Neural cell (in vitro differentiated cells): ENCODE measurements at regions not wholly inside any gene's neighbourhood (a gene's known extent, or its start where the extent isn't known, plus 50 kb on each side); places are given as distances from the start of the nearest gene placed in this dataset.

Source experiments
- H2AFZ ChIP-seq: fragments of 200-600, 300-800 bp; sonication (generic), shearing (Covaris generic); 2 replicates; pipeline ENCODE4 v1.6.0; 2014; ENCODE audit warnings: low read depth, mild to moderate bottlenecking, antibody characterized with exemption, low read length, moderate library complexity
- H3F3A ChIP-seq: fragments of 200-600 bp; shearing (Covaris generic); 2 replicates; pipeline ENCODE4 v1.6.1; 2016; ENCODE audit warnings: mild to moderate bottlenecking, moderate library complexity, mixed read lengths, antibody characterized with exemption, low read length; ENCODE audit not compliant: insufficient read depth, poor library complexity, severe bottlenecking
- H3K27ac ChIP-seq: fragments of 200-600, 300-800 bp; sonication (generic), shearing (Covaris generic); 2 replicates; pipeline ENCODE4 v1.5.1; 2014; ENCODE audit warnings: mild to moderate bottlenecking, low read length, moderate library complexity
- H3K27me3 ChIP-seq: fragments of 300-800, 200-600 bp; sonication (generic), shearing (Covaris generic); 2 replicates; pipeline ENCODE4 v1.6.0; 2014; ENCODE audit warnings: mild to moderate bottlenecking, low read depth, low read length, moderate library complexity; ENCODE audit not compliant: insufficient read depth
- H3K36me3 ChIP-seq: fragments of 300-800, 200-600 bp; sonication (generic), shearing (Covaris generic); 2 replicates; pipeline ENCODE4 v1.5.1; 2014; ENCODE audit warnings: mild to moderate bottlenecking, antibody characterized with exemption, low read length, moderate library complexity; ENCODE audit not compliant: insufficient read depth
- H3K4me2 ChIP-seq: fragments of 300-800, 200-600 bp; sonication (generic), shearing (Covaris generic); 2 replicates; pipeline ENCODE4 v1.6.0; 2014; ENCODE audit warnings: mild to moderate bottlenecking, low read length
- H3K4me3 ChIP-seq: fragments of 300-800, 200-600 bp; sonication (generic), shearing (Covaris generic); 2 replicates; pipeline ENCODE4 v1.5.1; 2014; ENCODE audit warnings: mild to moderate bottlenecking, low read length, moderate library complexity
- H3K79me2 ChIP-seq: fragments of 200-600 bp; shearing (Covaris generic); replicated peaks from 2 replicates; pipeline ENCODE4 v1.6.0; 2014; ENCODE audit warnings: mild to moderate bottlenecking, low read length, moderate library complexity; ENCODE audit not compliant: insufficient read depth
- H3K9ac ChIP-seq: fragments of 300-800, 200-600 bp; sonication (generic), shearing (Covaris generic); 2 replicates; pipeline ENCODE4 v1.6.1; 2016; ENCODE audit warnings: mild to moderate bottlenecking, low read length, mixed read lengths
- H3K9me2 ChIP-seq: fragments of 200-600 bp; shearing (Covaris generic); 2 replicates; pipeline ENCODE4 v1.6.1; 2016; ENCODE audit warnings: mild to moderate bottlenecking, low read length, mixed read lengths; ENCODE audit not compliant: insufficient read depth
- H3K9me3 ChIP-seq: fragments of 200-600, 300-800 bp; sonication (generic), shearing (Covaris generic); 2 replicates; pipeline ENCODE4 v1.6.1; 2016; ENCODE audit warnings: mild to moderate bottlenecking, mixed run types, low read length, moderate library complexity, mixed read lengths
- H4K20me1 ChIP-seq: fragments of 200-600 bp; shearing (Covaris generic); 2 replicates; pipeline ENCODE4 v1.6.1; 2016; ENCODE audit warnings: mild to moderate bottlenecking, mixed run types; ENCODE audit not compliant: insufficient read depth
- CTCF ChIP-seq: fragments of 450-650 bp; IDR thresholded peaks from 2 replicates; pipeline ENCODE4 v1.5.1; 2014; ENCODE audit warnings: antibody characterized with exemption, mild to moderate bottlenecking, moderate library complexity; ENCODE audit not compliant: poor library complexity, severe bottlenecking
- EP300 ChIP-seq: fragments of 450-650 bp; conservative IDR thresholded peaks from 2 replicates; pipeline ENCODE4 v1.6.1; 2014; ENCODE audit warnings: antibody characterized with exemption, mild to moderate bottlenecking, moderate library complexity; ENCODE audit not compliant: poor library complexity, severe bottlenecking
- EZH2 ChIP-seq: fragments of 200-600, 300-800 bp; shearing (Covaris generic), sonication (generic); IDR thresholded peaks from 2 replicates; pipeline ENCODE4 v1.6.1; 2014; ENCODE audit warnings: antibody characterized with exemption, low read length, borderline replicate concordance, mild to moderate bottlenecking; ENCODE audit not compliant: insufficient read depth, poor library complexity, severe bottlenecking
- MXI1 ChIP-seq: fragments of 450-650 bp; conservative IDR thresholded peaks from 2 replicates; pipeline ENCODE4 v1.6.1; 2014; ENCODE audit warnings: antibody characterized with exemption, mild to moderate bottlenecking; ENCODE audit not compliant: poor library complexity, severe bottlenecking
- POLR2AphosphoS5 ChIP-seq: IDR thresholded peaks from 2 replicates; pipeline ENCODE4 v1.6.1; 2012
- RAD21 ChIP-seq: fragments of 450-650 bp; conservative IDR thresholded peaks from 2 replicates; pipeline ENCODE4 v1.6.1; 2014; ENCODE audit warnings: antibody characterized with exemption, mild to moderate bottlenecking, moderate library complexity
- REST ChIP-seq: IDR thresholded peaks from 2 replicates; pipeline ENCODE4 v1.6.1; 2012; ENCODE audit warnings: borderline replicate concordance
- SMC3 ChIP-seq: fragments of 450-650 bp; conservative IDR thresholded peaks from 2 replicates; pipeline ENCODE4 v1.6.1; 2014; ENCODE audit warnings: antibody characterized with exemption, mild to moderate bottlenecking, moderate library complexity; ENCODE audit not compliant: poor library complexity
- TAF1 ChIP-seq: IDR thresholded peaks from 2 replicates; pipeline ENCODE4 v1.6.1; 2012; ENCODE audit warnings: low read depth

DNA sequence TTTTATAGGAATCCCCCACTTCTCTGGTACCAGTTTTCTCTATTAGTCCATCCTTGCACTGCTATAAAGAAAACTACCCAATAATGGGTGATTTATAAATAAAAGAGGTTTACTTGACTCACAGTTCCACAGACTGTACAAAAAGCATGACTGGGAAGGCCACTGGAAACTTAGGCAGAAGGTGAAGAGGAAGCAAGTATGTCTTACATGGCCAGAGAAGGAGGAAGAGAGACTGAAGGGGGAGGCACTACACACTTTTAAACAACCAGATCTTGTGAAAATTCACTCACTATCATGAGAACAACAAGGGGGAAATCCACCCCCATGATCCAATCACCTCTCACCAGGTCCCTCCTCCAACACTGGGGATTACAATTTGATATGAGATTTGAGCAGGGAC, 68.9 kb upstream of the GNAZ start:
- H3K9me2 ChIP-seq: no peaks in the 10 kb centered on the region
- TF ChIP-seq TAF1 (no peak), SMC3 (no peak), EZH2 (no peak), EP300 (no peak), MXI1 (no peak)
- no peak overlapping the region for H3K9ac ChIP-seq
- H3K9me3 ChIP-seq: peaks cover 5% of the 10 kb centered on the region
- H3K4me2 ChIP-seq: no peak overlapping the region
- H3K79me2 ChIP-seq: no peaks in the 10 kb centered on the region
- no peaks in the 10 kb centered on the region for H3F3A ChIP-seq
- H3K27ac ChIP-seq: no peak overlapping the region
- no peak overlapping the region for H3K4me3 ChIP-seq
- H4K20me1 ChIP-seq: no peaks in the 10 kb centered on the region
- no peaks in the 10 kb centered on the region for H3K36me3 ChIP-seq
- no peaks in the 10 kb centered on the region for H3K27me3 ChIP-seq
- H2AFZ ChIP-seq: no peak overlapping the region

GRCh38 chr22:23002612-23003180, 67.6 kb upstream of the GNAZ start:
- Histone ChIP-seq H3K27ac (no peak overlapping the region), H2AFZ (no peak overlapping the region), H3K27me3 (no peaks in the 10 kb centered on the region), H3K9me2 (no peaks in the 10 kb centered on the region), H3K36me3 (no peaks in the 10 kb centered on the region), H3K9ac (no peak overlapping the region), H4K20me1 (no peaks in the 10 kb centered on the region), H3K4me2 (no peak overlapping the region), H3K4me3 (no peak overlapping the region), H3K9me3 (no peaks in the 10 kb centered on the region), H3F3A (no peaks in the 10 kb centered on the region), H3K79me2 (no peaks in the 10 kb centered on the region)
- TF ChIP-seq POLR2AphosphoS5 (no peak), RAD21 (no peak), TAF1 (no peak), CTCF (no peak), EZH2 (no peak), EP300 (no peak), MXI1 (no peak), SMC3 (no peak), REST (no peak)

- no peaks in the 10 kb centered on the region for H3K9me3 ChIP-seq
- no peak overlapping the region for H3K4me2 ChIP-seq
- no peaks in the 10 kb centered on the region for H3K27me3 ChIP-seq
- H3K79me2 ChIP-seq: no peaks in the 10 kb centered on the region
- H3K9me2 ChIP-seq: no peaks in the 10 kb centered on the region
- no peak overlapping the region for H2AFZ ChIP-seq
- H3K27ac ChIP-seq: no peak overlapping the region
- TF ChIP-seq CTCF (no peak), SMC3 (no peak), EZH2 (no peak), RAD21 (no peak), EP300 (no peak), REST (no peak), MXI1 (no peak), TAF1 (no peak), POLR2AphosphoS5 (no peak)
- no peaks in the 10 kb centered on the region for H4K20me1 ChIP-seq
- H3K36me3 ChIP-seq: no peaks in the 10 kb centered on the region
- H3F3A ChIP-seq: no peaks in the 10 kb centered on the region
- H3K4me3 ChIP-seq: no peak overlapping the region
- H3K9ac ChIP-seq: no peak overlapping the region
These were observed 62.5 kb upstream of the GNAZ start for GRCh38 chr22:23007823-23008222.
